CD14-positive monocyte (primary cell): ENCODE measurements at regions not wholly inside any gene's neighbourhood (a gene's known extent, or its start where the extent isn't known, plus 50 kb on each side); places are given as distances from the start of the nearest gene placed in this dataset.

ENCODE experiments used
- DNase-seq, 3 donors: peaks; one replicate each; pipeline ENCODE4 v3.0.0-alpha.2; 2011 to 2022
- H2AFZ ChIP-seq: 2 replicates; pipeline ENCODE4 v1.6.0; 2012; ENCODE audit warnings: mild to moderate bottlenecking, low read depth, low read length, inconsistent platforms; ENCODE audit not compliant: insufficient read depth, poor library complexity, severe bottlenecking
- H3K27ac ChIP-seq, 2 donors: 1 replicate in 1 of 2; 2 replicates in 1 of 2; pipeline ENCODE4 v1.5.1; 2012 to 2013; ENCODE audit warnings: low read length in 2 of 2, control low read depth in 1 of 2, inconsistent platforms in 1 of 2, low read depth in 1 of 2, mild to moderate bottlenecking in 1 of 2
- H3K27me3 ChIP-seq, 2 donors: one replicate each; pipeline versions ENCODE4 v1.6.0 to v1.6.1; 2011 to 2013; ENCODE audit warnings: low read length in 2 of 2; ENCODE audit not compliant: control insufficient read depth in 2 of 2, insufficient read depth in 2 of 2
- H3K36me3 ChIP-seq, 2 donors: replicated peaks in 1 of 2; 1 replicate in 1 of 2; 2 replicates in 1 of 2; pipeline versions ENCODE4 v1.5.1 to v1.6.1; 2012 to 2013; ENCODE audit warnings: low read length in 2 of 2, control low read depth in 1 of 2, inconsistent platforms in 1 of 2, mild to moderate bottlenecking in 1 of 2; ENCODE audit not compliant: insufficient read depth in 2 of 2, control insufficient read depth in 1 of 2
- H3K4me1 ChIP-seq, 2 donors: 1 replicate in 1 of 2; 2 replicates in 1 of 2; pipeline versions ENCODE4 v1.5.1 to v1.6.1; 2012 to 2013; ENCODE audit warnings: low read length in 2 of 2, control low read depth in 1 of 2, inconsistent platforms in 1 of 2, mild to moderate bottlenecking in 1 of 2, moderate library complexity in 1 of 2; ENCODE audit not compliant: insufficient read depth in 2 of 2, control insufficient read depth in 1 of 2
- H3K4me2 ChIP-seq: replicated peaks from 2 replicates; pipeline ENCODE3; 2012; ENCODE audit warnings: low read length, moderate library complexity, mild to moderate bottlenecking; ENCODE audit not compliant: poor library complexity, severe bottlenecking; ENCODE audit errors: extremely low read depth
- H3K4me3 ChIP-seq, 3 experiments: fragments of 200-600 bp in 1 of 3; sonication (generic) in 1 of 3; replicated peaks in 1 of 3; 1 replicate in 2 of 3; 2 replicates in 1 of 3; pipeline ENCODE4 v1.5.1; 2011 to 2013; ENCODE audit warnings: low read length in 3 of 3, mild to moderate bottlenecking in 3 of 3, control low read depth in 2 of 3, low read depth in 2 of 3, inconsistent platforms in 1 of 3, moderate library complexity in 1 of 3
- H3K79me2 ChIP-seq: 2 replicates; pipeline ENCODE4 v1.6.0; 2012; ENCODE audit warnings: mild to moderate bottlenecking, control low read depth, inconsistent platforms, low read length, moderate library complexity; ENCODE audit not compliant: insufficient read depth
- H3K9ac ChIP-seq: 2 replicates; pipeline ENCODE4 v1.6.0; 2017; ENCODE audit warnings: low read length, mild to moderate bottlenecking; ENCODE audit not compliant: insufficient read depth, poor library complexity, severe bottlenecking
- H3K9me3 ChIP-seq, 2 donors: replicated peaks in 1 of 2; 1 replicate in 1 of 2; 2 replicates in 1 of 2; pipeline versions ENCODE4 v1.5.1 to v1.6.1; 2012 to 2013; ENCODE audit warnings: low read length in 2 of 2, control low read depth in 1 of 2; ENCODE audit not compliant: control insufficient read depth in 1 of 2, insufficient read depth in 1 of 2
- H4K20me1 ChIP-seq: 2 replicates; pipeline ENCODE4 v1.6.0; 2012; ENCODE audit warnings: mild to moderate bottlenecking, low read length, control low read depth, moderate library complexity; ENCODE audit not compliant: insufficient read depth
- H3K27ac Mint-ChIP-seq, 7 donors: one replicate each; pipeline ENCODE4 v1.8.0; 2020; ENCODE audit warnings: mild to moderate bottlenecking in 7 of 7, mixed read lengths in 7 of 7, moderate library complexity in 6 of 7, inconsistent platforms in 2 of 7
- H3K27me3 Mint-ChIP-seq, 3 donors: one replicate each; pipeline ENCODE4 v1.8.0; 2021 to 2022; ENCODE audit warnings: low read depth in 3 of 3, mild to moderate bottlenecking in 3 of 3, mixed read lengths in 3 of 3, moderate library complexity in 3 of 3, inconsistent platforms in 1 of 3
- H3K36me3 Mint-ChIP-seq, 2 donors: one replicate each; pipeline ENCODE4 v1.8.0; 2020; ENCODE audit warnings: mixed read lengths in 2 of 2, inconsistent platforms in 1 of 2, mild to moderate bottlenecking in 1 of 2
- H3K4me1 Mint-ChIP-seq: one replicate; pipeline ENCODE4 v1.8.0; 2020; ENCODE audit warnings: mild to moderate bottlenecking, mixed read lengths
- H3K4me3 Mint-ChIP-seq, 2 donors: one replicate each; pipeline ENCODE4 v1.8.0; 2020; ENCODE audit warnings: mild to moderate bottlenecking in 2 of 2, mixed read lengths in 2 of 2, moderate library complexity in 1 of 2
- H3K9me3 Mint-ChIP-seq, 7 donors: one replicate each; pipeline ENCODE4 v1.8.0; 2020 to 2022; ENCODE audit warnings: mixed read lengths in 7 of 7, mild to moderate bottlenecking in 6 of 7, moderate library complexity in 6 of 7, inconsistent platforms in 2 of 7
- WGBS: methylation state at CpG from one replicate; pipeline ENCODE4 v1.1.5; 2013; ENCODE audit warnings: missing lambda C conversion rate; ENCODE audit not compliant: insufficient coverage; 5-methylcytosine and 5-hydroxymethylcytosine counted together
- intact Hi-C, 2 donors: fragments of 100-400 bp; cut with micrococcal nuclease; formaldehyde crosslinking; loops; one replicate each; pipeline versions ENCODE4 v1.15.0 to v1.15.1; 2023
- TF ChIP-seq, protein P1 (sequence below): fragments of 200-600 bp; IDR thresholded peaks from one replicate; pipeline ENCODE4 v1.8.0; 2022; ENCODE audit warnings: antibody characterized with exemption, mild to moderate bottlenecking

DNA sequence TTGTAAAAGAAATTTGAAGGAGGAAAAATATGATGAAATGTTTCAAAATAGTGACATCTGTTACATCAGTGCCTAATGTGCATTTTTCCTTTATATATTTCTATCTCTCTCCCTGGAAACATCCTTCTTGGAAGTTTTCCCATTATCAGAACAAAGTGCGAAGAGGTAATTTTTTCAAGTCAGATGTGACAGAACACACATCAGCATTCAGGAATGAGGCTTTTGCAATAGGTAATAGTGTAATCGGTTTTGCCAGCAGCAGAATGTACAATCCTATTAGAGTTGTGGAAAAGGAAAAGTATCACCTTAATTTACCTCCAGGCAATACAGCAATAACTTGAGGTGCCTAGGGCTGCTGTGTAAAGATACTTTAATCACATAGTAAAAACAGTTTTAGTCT lies 275.8 kb downstream of the FAT3 start:
- Mint-ChIP-seq H3K4me1 (no peaks in the 10 kb centered on the region), H3K27me3 (peaks cover 0 to 3% (median 0%) of the 10 kb centered on the region in 3 donors), H3K4me3 (no peak overlapping the region), H3K27ac (no peak overlapping the region), H3K9me3 (peaks cover 0 to 3% (median 2%) of the 10 kb centered on the region in 7 donors), H3K36me3 (no peaks in the 10 kb centered on the region)
- Histone ChIP-seq H4K20me1 (no peaks in the 10 kb centered on the region), H3K4me3 (no peak overlapping the region), H3K79me2 (no peaks in the 10 kb centered on the region), H3K27me3 (no peaks in the 10 kb centered on the region), H3K4me2 (no peak overlapping the region), H3K36me3 (no peaks in the 10 kb centered on the region), H2AFZ (no peak overlapping the region), H3K27ac (no peak overlapping the region), H3K9me3 (peaks cover 0 to 2% of the 10 kb centered on the region in 2 donors), H3K4me1 (no peaks in the 10 kb centered on the region), H3K9ac (no peak overlapping the region)
- TF ChIP-seq, protein P1, sequence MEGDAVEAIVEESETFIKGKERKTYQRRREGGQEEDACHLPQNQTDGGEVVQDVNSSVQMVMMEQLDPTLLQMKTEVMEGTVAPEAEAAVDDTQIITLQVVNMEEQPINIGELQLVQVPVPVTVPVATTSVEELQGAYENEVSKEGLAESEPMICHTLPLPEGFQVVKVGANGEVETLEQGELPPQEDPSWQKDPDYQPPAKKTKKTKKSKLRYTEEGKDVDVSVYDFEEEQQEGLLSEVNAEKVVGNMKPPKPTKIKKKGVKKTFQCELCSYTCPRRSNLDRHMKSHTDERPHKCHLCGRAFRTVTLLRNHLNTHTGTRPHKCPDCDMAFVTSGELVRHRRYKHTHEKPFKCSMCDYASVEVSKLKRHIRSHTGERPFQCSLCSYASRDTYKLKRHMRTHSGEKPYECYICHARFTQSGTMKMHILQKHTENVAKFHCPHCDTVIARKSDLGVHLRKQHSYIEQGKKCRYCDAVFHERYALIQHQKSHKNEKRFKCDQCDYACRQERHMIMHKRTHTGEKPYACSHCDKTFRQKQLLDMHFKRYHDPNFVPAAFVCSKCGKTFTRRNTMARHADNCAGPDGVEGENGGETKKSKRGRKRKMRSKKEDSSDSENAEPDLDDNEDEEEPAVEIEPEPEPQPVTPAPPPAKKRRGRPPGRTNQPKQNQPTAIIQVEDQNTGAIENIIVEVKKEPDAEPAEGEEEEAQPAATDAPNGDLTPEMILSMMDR, result no peak
- intact Hi-C loops, result no loop called here
- no CpG with 5 or more reads among the region's 2 CpGs for WGBS
- DNase-seq, result no peak

DNA sequence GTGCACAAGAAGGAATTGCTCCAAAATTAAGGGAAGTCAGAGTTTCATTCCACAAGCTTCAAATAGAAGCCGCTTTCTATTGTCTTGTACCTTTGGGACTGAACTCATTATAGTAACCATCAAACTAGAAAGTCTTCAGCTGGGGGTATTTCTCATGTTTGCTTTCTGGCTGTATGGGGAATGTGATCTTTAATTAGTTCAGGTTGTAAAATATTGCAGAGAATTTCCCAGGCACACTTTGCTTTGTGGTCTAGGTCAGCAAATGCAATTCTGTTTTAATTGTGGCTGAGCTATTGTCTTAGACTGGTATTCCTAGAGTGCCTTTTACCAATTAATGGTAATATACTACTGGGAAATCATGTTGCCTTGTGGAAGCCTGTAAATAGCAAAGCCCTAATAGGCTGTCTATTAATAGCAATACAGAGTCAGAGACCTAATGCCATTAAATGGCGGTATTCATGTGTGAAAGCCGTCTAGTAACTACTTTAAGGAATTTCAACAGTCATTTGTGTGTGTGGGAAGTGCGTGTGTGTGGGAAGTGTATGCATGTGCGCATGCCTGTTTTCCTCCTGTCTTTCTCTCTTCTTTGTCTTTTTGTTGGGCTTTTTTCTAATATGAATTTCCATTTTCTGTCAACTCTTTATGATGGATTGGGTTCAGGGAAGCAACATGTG lies 276.6 kb downstream of the FAT3 start:
- H4K20me1 ChIP-seq, result no peaks in the 10 kb centered on the region
- TF ChIP-seq, protein P1, result no peak
- no peak overlapping the region for H3K4me2 ChIP-seq
- Mint-ChIP-seq H3K4me1 (no peaks in the 10 kb centered on the region), H3K4me3 (no peak overlapping the region), H3K9me3 (peaks cover 0 to 3% (median 2%) of the 10 kb centered on the region in 7 donors), H3K36me3 (no peaks in the 10 kb centered on the region), H3K27me3 (peaks cover 0 to 3% (median 0%) of the 10 kb centered on the region in 3 donors), H3K27ac (no peak overlapping the region)
- H3K9me3 ChIP-seq, result peaks cover 0 to 2% of the 10 kb centered on the region in 2 donors
- H3K4me3 ChIP-seq, result no peak overlapping the region
- no peaks in the 10 kb centered on the region for H3K27me3 ChIP-seq
- DNase-seq, result no peak
- H3K27ac ChIP-seq, result no peak overlapping the region
- H2AFZ ChIP-seq, result no peak overlapping the region
- intact Hi-C loops, result no loop called here
- no peaks in the 10 kb centered on the region for H3K79me2 ChIP-seq
- no peak overlapping the region for H3K9ac ChIP-seq
- WGBS, result 83% methylated on average over 1 of the region's 5 CpGs
- no peaks in the 10 kb centered on the region for H3K36me3 ChIP-seq
- H3K4me1 ChIP-seq, result no peaks in the 10 kb centered on the region
